ENCODE measurements at regions not wholly inside any gene's neighbourhood (a gene's known extent, or its start where the extent isn't known, plus 50 kb on each side); places are given as distances from the start of the nearest gene placed in this dataset.
"Not testable (repeated sequence)": the region's sequence is repeated elsewhere in the genome, so short reads cannot be mapped to it uniquely, and the experiment has no call there.

DNA sequence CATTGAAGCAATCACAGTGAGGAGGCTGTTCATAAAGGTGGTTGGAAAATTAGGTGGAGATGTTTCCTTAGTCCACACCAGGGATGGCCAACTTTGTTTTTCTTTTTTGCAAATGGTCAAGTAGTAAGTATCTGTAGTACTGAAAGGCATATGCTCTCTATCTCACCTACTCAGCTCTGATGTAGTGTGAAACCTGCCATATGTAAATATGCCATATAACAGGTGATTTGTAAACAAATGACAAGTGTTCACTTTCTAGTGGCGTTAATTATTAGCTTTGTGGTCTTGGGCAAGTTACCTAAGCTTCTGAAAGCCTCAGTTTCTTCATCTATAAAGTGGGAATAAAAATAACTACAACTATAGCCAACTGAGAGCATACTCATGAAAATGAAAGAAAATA, 421.4 kb upstream of the LCORL start:
- no peak for DNase-seq (ENCODE audit: low spot score)

- no peak for DNase-seq (ENCODE audit: low spot score)
Observed at GRCh38 chr4:18441676-18442075, 420.1 kb upstream of the LCORL start.

DNA sequence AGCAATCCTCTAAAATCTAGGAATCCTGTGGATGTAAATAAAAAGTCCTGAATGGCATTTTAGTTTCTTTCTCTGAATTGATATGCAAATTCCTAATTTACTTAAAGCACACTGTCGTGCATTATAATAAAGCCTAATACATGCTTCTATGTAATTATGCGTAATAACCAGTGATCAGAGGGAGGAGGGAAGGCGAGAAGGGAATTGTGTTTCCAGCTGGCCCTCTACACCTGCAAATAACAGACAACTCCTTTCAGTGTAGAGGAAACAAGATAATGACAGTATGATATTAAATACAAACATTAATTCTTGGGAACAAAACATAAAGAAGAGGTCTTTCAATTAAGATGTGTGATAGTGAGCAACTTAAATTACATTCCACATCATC, 419.6 kb upstream of the LCORL start:
- no peak for DNase-seq (ENCODE audit: low spot score)

GRCh38 chr4:18440527-18441202, 419.1 kb upstream of the LCORL start:
- no peak for DNase-seq (ENCODE audit: low spot score)

DNA sequence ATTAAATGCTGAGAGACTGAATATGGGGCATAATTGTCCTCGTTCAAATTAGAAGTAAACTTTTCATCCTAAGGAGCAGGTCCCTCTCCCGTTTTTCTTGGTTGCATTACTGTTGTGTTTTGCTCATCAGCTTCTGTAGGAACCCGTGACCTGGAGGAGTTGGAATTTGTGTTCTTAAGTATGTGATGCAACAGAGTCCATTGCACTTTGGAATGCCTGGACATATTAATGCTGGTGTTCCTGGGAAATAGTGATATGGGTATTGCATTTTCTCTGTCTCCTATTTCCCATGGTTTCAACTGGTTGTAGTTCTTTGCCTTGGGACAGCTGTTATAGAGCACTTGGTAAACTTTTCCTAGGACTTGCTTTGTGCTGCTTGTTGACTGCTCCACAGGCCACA, 417.8 kb upstream of the LCORL start:
- DNase-seq (ENCODE audit: low spot score): no peak

DNA sequence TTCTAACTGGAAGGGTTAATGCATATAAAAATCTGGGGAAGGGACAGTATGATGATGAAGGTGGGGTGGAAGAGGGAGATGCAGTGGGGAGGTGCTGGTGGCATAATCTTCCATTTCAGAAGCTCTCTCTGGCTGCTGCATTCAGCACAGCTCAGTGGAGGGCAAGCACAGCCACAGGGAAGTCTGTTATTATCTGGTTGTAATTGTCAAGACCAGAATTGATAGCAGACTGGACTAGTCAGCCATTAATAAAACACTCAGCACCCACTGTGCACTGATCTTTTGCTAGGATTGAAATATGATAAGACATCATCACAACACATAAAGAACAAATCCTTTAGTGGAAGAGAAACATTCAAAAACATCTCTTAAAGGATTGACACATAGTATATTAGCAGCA, 414.2 kb upstream of the LCORL start:
- no peak for DNase-seq (ENCODE audit: low spot score)

DNA sequence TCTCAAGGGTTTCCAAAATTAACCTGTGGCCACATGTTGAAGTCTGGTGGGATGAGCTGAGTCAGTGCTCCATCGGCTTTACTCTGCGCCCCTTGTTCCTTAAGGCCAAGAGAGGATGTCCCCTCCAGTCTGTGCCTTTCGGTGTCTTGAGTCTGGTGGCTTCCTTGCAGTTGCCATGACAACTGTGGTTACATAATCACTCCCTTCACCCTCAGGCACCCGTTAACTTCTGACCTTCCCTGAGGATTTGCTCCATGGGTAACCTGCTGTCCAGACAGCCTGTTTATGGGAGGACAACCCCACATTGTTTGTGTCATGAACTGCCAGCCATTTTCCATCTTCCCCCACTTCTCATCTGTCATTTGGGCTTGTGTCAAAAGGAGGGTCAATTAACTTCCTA, 401.1 kb upstream of the LCORL start:
- no peak for DNase-seq (ENCODE audit: low spot score)

DNA sequence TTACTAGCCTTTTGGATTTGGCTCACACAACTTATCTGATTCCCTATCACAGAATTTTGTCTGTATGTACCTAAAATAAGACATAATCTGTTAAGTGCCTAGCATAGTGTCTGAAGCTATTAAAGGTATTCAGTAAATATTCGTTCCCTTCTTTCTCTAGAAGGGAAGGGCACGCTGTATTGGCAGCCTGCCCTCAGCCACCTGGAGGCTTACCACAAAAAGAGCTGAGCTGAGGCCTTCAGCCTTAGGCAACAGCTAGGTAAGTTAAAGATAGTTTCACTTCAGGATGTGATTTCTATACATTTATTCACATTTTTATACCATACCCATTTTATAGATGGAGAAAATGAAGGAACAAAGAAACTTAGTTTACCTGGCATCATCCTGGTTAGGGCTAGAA, 400.0 kb upstream of the LCORL start:
- no peak for DNase-seq (ENCODE audit: low spot score)

GRCh38 chr4:18419780-18420179, 398.2 kb upstream of the LCORL start:
- no peak for DNase-seq (ENCODE audit: low spot score)

DNA sequence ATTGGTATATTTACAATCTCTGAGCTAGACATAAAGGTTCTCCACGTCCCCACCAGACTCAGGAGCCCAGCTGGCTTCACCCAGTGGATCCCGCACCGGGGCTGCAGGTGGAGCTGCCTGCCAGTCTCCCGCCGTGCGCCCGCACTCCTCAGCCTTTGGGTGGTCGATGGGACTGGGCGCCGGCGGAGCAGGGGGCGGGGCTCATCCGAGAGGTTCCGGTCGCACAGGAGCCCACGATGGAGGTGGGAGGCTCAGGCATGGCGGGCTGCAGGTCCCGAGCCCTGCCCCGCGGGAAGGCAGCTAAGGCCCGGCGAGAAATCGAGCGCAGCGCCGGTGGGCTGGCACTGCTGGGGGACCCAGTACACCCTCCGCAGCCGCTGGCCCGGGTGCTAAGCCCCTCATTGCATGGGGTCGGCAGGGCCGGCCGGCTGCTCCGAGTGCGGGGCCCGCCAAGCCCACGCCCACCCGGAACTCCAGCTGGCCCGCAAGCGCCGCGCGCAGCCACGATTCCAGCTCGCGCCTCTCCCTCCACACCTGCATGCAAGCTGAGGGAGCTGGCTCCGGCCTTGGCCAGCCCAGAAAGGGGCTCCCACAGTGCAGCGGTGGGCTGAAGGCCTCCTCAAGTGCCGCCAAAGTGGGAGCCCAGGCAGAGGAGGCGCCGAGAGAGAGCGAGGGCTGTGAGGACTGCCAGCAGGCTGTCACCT, 396.8 kb upstream of the LCORL start:
- not testable (repeated sequence) for DNase-seq (ENCODE audit: low spot score)

DNA sequence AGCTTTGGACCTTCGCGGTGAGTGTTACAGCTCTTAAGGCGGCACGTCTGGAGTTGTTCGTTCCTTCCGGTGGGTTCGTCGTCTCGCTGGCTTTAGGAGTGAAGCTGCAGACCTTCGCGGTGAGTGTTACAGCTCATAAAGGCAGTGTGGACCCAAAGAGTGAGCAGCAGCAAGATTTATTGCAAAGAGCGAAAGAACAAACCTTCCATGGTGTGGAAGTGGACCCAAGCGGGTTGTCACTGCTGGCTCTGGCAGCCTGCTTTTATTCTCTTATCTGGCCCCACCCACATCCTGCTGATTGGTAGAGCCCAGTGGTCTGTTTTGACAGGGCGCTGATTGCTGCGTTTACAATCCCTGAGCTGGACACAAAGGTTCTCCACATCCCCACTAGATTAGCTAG, 396.1 kb upstream of the LCORL start:
- DNase-seq (ENCODE audit: low spot score): not testable (repeated sequence)

GRCh38 chr4:18406264-18406663, 384.7 kb upstream of the LCORL start:
- no peak for DNase-seq (ENCODE audit: low spot score)

DNA sequence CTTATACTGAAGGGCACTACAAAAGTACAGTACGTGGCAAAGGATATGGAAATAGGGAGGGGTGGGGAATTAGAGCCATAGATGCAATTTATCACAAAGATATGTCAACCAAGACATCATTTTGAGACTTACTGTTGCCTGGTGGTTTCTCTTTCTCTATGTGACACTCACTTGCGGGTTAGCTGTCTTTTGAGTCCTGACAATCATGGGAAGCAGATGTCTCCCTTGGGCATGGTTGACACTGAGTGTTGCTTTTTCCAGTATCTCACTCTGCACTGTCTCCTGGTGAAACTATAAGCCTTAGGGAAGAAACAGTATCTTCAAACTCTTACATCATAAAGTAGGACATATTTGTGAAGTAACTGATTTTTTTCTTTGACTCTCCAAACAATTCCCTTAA, 383.5 kb upstream of the LCORL start:
- DNase-seq (ENCODE audit: low spot score): no peak

GRCh38 chr4:18404642-18405041, 383.1 kb upstream of the LCORL start:
- DNase-seq (ENCODE audit: low spot score): no peak

DNA sequence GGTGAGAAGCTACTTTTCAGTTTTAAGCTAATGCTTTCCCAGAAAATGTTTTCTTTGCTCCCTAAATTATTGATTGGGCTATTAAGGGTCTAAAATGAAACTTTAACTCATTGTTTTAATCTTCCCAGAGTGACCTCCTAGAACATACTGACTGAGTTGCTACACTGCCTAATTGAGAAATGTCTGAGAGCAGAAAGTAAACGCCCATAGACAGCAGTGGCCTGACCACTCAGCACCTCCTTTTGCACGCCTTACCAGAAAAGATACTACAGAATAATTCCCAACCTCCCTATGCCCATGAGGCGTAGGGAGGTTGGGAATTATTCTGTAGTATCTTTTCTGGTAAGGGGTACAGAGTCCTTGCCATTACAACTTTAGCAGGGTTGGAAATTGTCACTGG, 381.8 kb upstream of the LCORL start:
- DNase-seq (ENCODE audit: low spot score): no peak

- DNase-seq (ENCODE audit: low spot score): no peak
Observed at GRCh38 chr4:18401868-18402267, 380.3 kb upstream of the LCORL start.

GRCh38 chr4:18401425-18401824, 379.9 kb upstream of the LCORL start:
- no peak for DNase-seq (ENCODE audit: low spot score)

DNA sequence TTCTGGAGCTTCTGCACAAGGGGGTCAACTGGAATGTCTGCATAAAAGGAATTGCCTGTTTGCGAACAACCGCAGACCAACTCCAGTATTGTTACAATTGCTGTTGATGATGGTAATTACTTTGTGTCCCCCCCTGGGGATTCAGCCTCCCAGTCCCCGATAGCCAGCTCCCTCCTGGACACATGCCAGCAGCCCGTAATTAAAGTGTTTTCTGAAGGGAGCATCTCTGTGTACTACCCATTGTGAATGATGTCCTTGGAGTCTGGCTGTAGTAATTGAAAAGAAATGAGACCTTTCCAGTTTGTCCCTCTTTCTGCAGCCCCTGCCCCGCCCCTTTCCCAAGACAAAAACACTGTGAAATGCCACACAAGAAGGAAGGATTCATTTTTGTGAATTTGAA, 377.1 kb upstream of the LCORL start:
- no peak for DNase-seq (ENCODE audit: low spot score)

GRCh38 chr4:18397681-18398390, 376.3 kb upstream of the LCORL start:
- no peak for DNase-seq (ENCODE audit: low spot score)

DNA sequence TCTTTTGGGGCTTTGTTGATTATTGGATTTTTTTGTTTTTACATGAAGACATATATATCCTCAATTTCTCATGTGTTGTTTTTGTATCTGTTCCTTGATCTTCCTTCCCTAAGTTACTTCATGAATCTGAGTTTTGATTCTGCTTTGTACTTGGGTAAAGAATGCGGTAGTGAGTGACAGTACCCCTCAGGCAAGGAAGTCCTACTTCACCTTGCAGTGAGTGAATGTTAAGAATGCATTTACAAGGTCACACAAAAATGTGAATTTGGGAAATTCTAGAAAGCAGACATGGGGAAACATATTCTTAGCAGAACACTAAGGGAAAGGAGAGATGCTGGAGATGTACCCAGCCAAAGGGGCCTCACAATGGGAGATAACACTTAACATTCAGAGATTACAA, 373.1 kb upstream of the LCORL start:
- DNase-seq (ENCODE audit: low spot score): no peak

- no peak for DNase-seq (ENCODE audit: low spot score)
Observed at GRCh38 chr4:18391354-18391728, 369.8 kb upstream of the LCORL start.

DNA sequence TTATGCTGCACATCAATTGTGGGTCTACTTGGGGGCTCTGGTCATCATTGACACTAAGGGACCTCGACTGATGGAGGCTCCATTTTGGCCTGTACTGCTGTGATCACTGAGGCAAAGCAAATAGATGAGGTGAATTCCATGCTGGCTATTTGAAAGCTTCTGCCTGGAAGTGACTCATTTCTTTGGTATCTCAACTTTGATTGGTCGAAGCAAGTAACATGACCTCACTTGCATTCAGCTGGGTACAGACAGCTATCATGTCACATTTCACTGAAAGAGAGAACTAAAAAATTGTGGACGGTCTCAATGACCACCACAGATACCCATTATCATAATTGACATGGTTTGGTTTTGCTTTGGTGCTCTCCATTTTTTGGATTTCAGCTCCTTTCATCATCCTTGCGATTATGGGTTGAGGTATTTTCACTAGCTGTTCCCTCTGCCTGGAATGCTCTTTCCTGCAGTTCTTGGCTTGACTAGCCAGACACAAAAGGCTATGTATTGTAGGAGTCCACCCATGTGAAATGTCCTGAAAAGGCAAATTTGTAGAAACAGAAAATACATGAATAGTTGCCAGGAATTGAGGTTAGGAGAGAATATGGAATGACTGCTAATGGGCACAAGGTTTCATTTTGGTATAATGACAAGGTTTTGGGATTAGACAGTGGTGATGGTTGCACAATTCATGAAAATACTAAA, 369.2 kb upstream of the LCORL start:
- DNase-seq (ENCODE audit: low spot score): peak; percentile 13

GRCh38 chr4:18389115-18389514, 367.6 kb upstream of the LCORL start:
- no peak for DNase-seq (ENCODE audit: low spot score)
